WTC11 (cell line): ENCODE measurements at regions not wholly inside any gene's neighbourhood (a gene's known extent, or its start where the extent isn't known, plus 50 kb on each side); places are given as distances from the start of the nearest gene placed in this dataset.

Experiments
- ATF2 ChIP-seq: sonication (generic); formaldehyde crosslinking; IDR thresholded peaks from 2 replicates; pipeline ENCODE4 v1.8.1; 2022; ENCODE audit warnings: low read depth, missing genetic modification reagents, borderline replicate concordance
- ATF6 ChIP-seq: sonication (generic); formaldehyde crosslinking; IDR thresholded peaks from 2 replicates; pipeline ENCODE4 v1.8.1; 2023; ENCODE audit warnings: mild to moderate bottlenecking, missing genetic modification reagents
- CREB1 ChIP-seq: sonication (generic); formaldehyde crosslinking; IDR thresholded peaks from 2 replicates; pipeline ENCODE4 v1.8.0; 2023; ENCODE audit warnings: mild to moderate bottlenecking, missing genetic modification reagents
- CTCF ChIP-seq: fragments of 200-600 bp; IDR thresholded peaks from 2 replicates; pipeline ENCODE4 v1.8.0; 2022; ENCODE audit warnings: antibody characterized with exemption
- IRF1 ChIP-seq: sonication (generic); formaldehyde crosslinking; IDR thresholded peaks from 2 replicates; pipeline ENCODE4 v1.8.0; 2023; ENCODE audit warnings: missing genetic modification reagents
- JUN ChIP-seq: sonication (generic); formaldehyde crosslinking; IDR thresholded peaks from 2 replicates; pipeline ENCODE4 v1.8.0; 2023; ENCODE audit warnings: mild to moderate bottlenecking, missing genetic modification reagents
- MAX ChIP-seq: sonication (generic); formaldehyde crosslinking; IDR thresholded peaks from 2 replicates; pipeline ENCODE4 v1.8.0; 2022; ENCODE audit warnings: mild to moderate bottlenecking, missing genetic modification reagents
- SP1 ChIP-seq: sonication (generic); formaldehyde crosslinking; conservative IDR thresholded peaks from 2 replicates; pipeline ENCODE4 v1.8.1; 2022; ENCODE audit warnings: missing genetic modification reagents
- ZNF396 ChIP-seq: fragments of 250-450 bp; sonication (Bioruptor Pico); IDR thresholded peaks from 2 replicates; pipeline ENCODE4 v1.8.0; 2021; ENCODE audit warnings: mild to moderate bottlenecking, moderate library complexity, borderline replicate concordance

- TF ChIP-seq JUN (CRISPR knock-in tag) (no peak), ZNF396 (CRISPR knock-in tag) (no peak), CTCF (no peak), IRF1 (no peak), MAX (no peak), ATF2 (CRISPR knock-in tag) (no peak), ATF6 (CRISPR knock-in tag) (no peak), SP1 (CRISPR knock-in tag) (no peak), CREB1 (no peak)
Measured at GRCh38 chr4:62324215-62324614, 1124.1 kb downstream of the ADGRL3 start.
